22Rv1 (cell line): ENCODE measurements at regions not wholly inside any gene's neighbourhood (a gene's known extent, or its start where the extent isn't known, plus 50 kb on each side); places are given as distances from the start of the nearest gene placed in this dataset.

Experiments used
- H3K27ac ChIP-seq: fragments of 450-650 bp; 2 replicates; pipeline ENCODE4 v1.5.1; 2017
- ZFX ChIP-seq: fragments of 450-650 bp; IDR thresholded peaks from 2 replicates; pipeline ENCODE4 v1.6.1; 2017; ENCODE audit warnings: antibody characterized with exemption, borderline replicate concordance
- TF ChIP-seq, protein P1 (sequence below): fragments of 450-650 bp; IDR thresholded peaks from 2 replicates; pipeline ENCODE4 v1.5.1; 2017; ENCODE audit warnings: mild to moderate bottlenecking

GRCh38 chr3:159825216-159825854, 163.3 kb upstream of the IL12A start:
- H3K27ac ChIP-seq: no peak overlapping the region
- no peak for TF ChIP-seq ZFX
- TF ChIP-seq, protein P1, sequence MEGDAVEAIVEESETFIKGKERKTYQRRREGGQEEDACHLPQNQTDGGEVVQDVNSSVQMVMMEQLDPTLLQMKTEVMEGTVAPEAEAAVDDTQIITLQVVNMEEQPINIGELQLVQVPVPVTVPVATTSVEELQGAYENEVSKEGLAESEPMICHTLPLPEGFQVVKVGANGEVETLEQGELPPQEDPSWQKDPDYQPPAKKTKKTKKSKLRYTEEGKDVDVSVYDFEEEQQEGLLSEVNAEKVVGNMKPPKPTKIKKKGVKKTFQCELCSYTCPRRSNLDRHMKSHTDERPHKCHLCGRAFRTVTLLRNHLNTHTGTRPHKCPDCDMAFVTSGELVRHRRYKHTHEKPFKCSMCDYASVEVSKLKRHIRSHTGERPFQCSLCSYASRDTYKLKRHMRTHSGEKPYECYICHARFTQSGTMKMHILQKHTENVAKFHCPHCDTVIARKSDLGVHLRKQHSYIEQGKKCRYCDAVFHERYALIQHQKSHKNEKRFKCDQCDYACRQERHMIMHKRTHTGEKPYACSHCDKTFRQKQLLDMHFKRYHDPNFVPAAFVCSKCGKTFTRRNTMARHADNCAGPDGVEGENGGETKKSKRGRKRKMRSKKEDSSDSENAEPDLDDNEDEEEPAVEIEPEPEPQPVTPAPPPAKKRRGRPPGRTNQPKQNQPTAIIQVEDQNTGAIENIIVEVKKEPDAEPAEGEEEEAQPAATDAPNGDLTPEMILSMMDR: no peak

GRCh38 chr3:159828542-159828943, 160.1 kb upstream of the IL12A start:
- no peak overlapping the region for H3K27ac ChIP-seq
- TF ChIP-seq ZFX: no peak
- TF ChIP-seq, protein P1: peak; percentile 79

DNA sequence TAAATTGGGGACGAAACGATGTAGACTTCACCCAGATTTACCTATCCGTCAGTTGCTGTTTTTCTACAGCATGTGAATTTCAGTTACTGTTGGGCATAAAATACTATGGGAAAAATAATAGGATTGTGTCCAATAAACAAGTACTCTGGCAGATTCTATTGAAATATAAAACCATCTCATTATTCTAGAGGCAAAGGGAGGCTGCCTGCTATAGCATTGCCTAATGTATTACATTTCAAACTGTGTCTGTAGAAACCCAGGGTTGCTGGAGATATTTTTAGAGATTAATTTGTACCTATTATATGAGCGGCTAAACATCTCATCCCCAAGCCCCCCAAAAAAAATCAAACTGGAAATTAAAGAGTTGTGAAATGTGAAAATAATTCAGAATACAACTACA, 159.6 kb upstream of the IL12A start:
- TF ChIP-seq, protein P1: no peak
- no peak for TF ChIP-seq ZFX
- no peak overlapping the region for H3K27ac ChIP-seq

DNA sequence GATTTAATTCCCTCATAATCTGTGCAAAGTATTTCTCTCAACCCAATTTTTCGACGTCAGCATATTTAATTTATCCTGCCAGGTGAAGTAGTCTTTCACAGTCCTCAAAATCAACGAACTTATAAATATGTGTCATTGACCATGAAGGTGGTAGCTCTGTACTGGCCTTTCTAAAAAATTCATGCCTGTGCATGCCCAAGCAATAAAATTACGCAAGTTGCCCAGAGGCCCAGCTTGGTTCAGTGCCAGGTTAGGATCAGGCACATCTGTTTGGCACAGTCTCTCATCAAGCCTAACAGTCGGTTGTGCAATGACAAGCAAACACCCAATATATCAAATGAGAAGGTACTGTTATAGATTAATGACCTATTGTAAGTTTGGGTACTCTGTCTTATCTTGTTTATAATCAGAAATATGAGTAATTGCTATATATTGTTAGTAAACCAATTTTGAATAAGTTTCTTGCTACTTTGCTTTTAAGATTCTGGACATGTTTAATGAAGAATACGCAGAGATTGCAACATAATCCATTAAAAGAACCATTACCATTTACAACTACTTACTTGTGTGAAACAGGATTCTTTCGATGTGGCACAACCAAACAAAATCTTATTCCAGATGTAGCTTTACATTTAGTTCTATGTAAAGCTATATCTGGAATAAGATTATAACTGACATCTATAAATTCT, 159.0 kb upstream of the IL12A start:
- TF ChIP-seq, protein P1: no peak
- no peak for TF ChIP-seq ZFX
- H3K27ac ChIP-seq: no peak overlapping the region

GRCh38 chr3:159830523-159831154, 158.0 kb upstream of the IL12A start:
- no peak for TF ChIP-seq ZFX
- TF ChIP-seq, protein P1: no peak
- H3K27ac ChIP-seq: no peak overlapping the region

DNA sequence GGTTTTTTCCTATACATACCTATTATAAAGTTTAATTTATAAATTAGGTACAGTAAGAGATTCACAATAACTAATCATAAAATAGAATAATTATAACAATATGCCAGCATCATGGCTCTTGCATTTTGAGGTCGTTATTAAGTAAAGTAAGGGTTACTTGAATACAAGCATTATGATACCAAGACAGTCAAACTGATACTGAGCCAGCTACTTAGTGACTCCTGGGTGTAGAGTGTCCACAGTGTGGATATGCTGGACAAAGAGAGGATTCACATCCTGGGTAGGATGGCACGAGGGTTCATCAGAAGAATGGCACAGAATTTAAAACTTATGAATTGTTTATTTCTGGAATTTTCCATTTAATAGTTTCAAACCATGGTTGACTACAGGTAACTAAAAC, 157.2 kb upstream of the IL12A start:
- no peak for TF ChIP-seq ZFX
- TF ChIP-seq, protein P1: no peak
- no peak overlapping the region for H3K27ac ChIP-seq

GRCh38 chr3:159832024-159832423, 156.6 kb upstream of the IL12A start:
- H3K27ac ChIP-seq: no peak overlapping the region
- TF ChIP-seq, protein P1: no peak
- no peak for TF ChIP-seq ZFX
